DND-41 (cell line): ENCODE measurements at regions not wholly inside any gene's neighbourhood (a gene's known extent, or its start where the extent isn't known, plus 50 kb on each side); places are given as distances from the start of the nearest gene placed in this dataset.

Source experiments
- CTCF ChIP-seq: IDR thresholded peaks from 2 replicates; pipeline ENCODE4 v1.5.1; 2012; ENCODE audit warnings: borderline replicate concordance, low read length, moderate library complexity, mild to moderate bottlenecking; ENCODE audit not compliant: poor library complexity, severe bottlenecking; ENCODE audit errors: extremely low read depth
- EZH2 ChIP-seq: IDR thresholded peaks from 3 replicates; pipeline ENCODE4 v1.6.1; 2012; ENCODE audit warnings: borderline replicate concordance, low read depth, mild to moderate bottlenecking, moderate library complexity, low read length, inconsistent platforms; ENCODE audit not compliant: severe bottlenecking

GRCh38 chr2:41992056-41992642 is 55.7 kb upstream of the PKDCC start:
- no peak for TF ChIP-seq CTCF
- TF ChIP-seq EZH2, result no peak
